ENCODE measurements at regions not wholly inside any gene's neighbourhood (a gene's known extent, or its start where the extent isn't known, plus 50 kb on each side); places are given as distances from the start of the nearest gene placed in this dataset.
"Not testable (repeated sequence)": the region's sequence is repeated elsewhere in the genome, so short reads cannot be mapped to it uniquely, and the experiment has no call there.

GRCh38 chr7:76937781-76938180 lies 94.4 kb downstream of the SPDYE17 start:
- not testable (repeated sequence) for H3K9ac ChIP-seq (ENCODE audit: low read depth, low read length); H3K27me3 ChIP-seq (ENCODE audit: control insufficient read depth, insufficient read depth, low read length); H3K36me3 ChIP-seq (ENCODE audit: control insufficient read depth, insufficient read depth, low read length); H3K4me1 ChIP-seq (ENCODE audit: control insufficient read depth, insufficient read depth, low read length); H3K4me3 ChIP-seq (ENCODE audit: low read depth, low read length); H3K9me3 ChIP-seq (ENCODE audit: control insufficient read depth, insufficient read depth, low read length)

GRCh38 chr7:76937330-76937729 lies 94.8 kb downstream of the SPDYE17 start:
- not testable (repeated sequence) for H3K36me3 ChIP-seq (ENCODE audit: control insufficient read depth, insufficient read depth, low read length); H3K4me3 ChIP-seq (ENCODE audit: low read depth, low read length); H3K9ac ChIP-seq (ENCODE audit: low read depth, low read length); H3K4me1 ChIP-seq (ENCODE audit: control insufficient read depth, insufficient read depth, low read length); H3K9me3 ChIP-seq (ENCODE audit: control insufficient read depth, insufficient read depth, low read length); H3K27me3 ChIP-seq (ENCODE audit: control insufficient read depth, insufficient read depth, low read length)

GRCh38 chr7:76936346-76936745 lies 95.8 kb downstream of the SPDYE17 start:
- not testable (repeated sequence) for H3K4me3 ChIP-seq (ENCODE audit: low read depth, low read length); H3K9me3 ChIP-seq (ENCODE audit: control insufficient read depth, insufficient read depth, low read length); H3K27me3 ChIP-seq (ENCODE audit: control insufficient read depth, insufficient read depth, low read length); H3K9ac ChIP-seq (ENCODE audit: low read depth, low read length); H3K4me1 ChIP-seq (ENCODE audit: control insufficient read depth, insufficient read depth, low read length); H3K36me3 ChIP-seq (ENCODE audit: control insufficient read depth, insufficient read depth, low read length)

- not testable (repeated sequence) for H3K9ac ChIP-seq (ENCODE audit: low read depth, low read length); H3K27me3 ChIP-seq (ENCODE audit: control insufficient read depth, insufficient read depth, low read length); H3K9me3 ChIP-seq (ENCODE audit: control insufficient read depth, insufficient read depth, low read length); H3K4me1 ChIP-seq (ENCODE audit: control insufficient read depth, insufficient read depth, low read length); H3K36me3 ChIP-seq (ENCODE audit: control insufficient read depth, insufficient read depth, low read length); H3K4me3 ChIP-seq (ENCODE audit: low read depth, low read length)
These were observed 97.5 kb downstream of the SPDYE17 start for GRCh38 chr7:76934711-76935110.

- not testable (repeated sequence) for H3K4me3 ChIP-seq (ENCODE audit: low read depth, low read length); H3K4me1 ChIP-seq (ENCODE audit: control insufficient read depth, insufficient read depth, low read length); H3K27me3 ChIP-seq (ENCODE audit: control insufficient read depth, insufficient read depth, low read length); H3K9me3 ChIP-seq (ENCODE audit: control insufficient read depth, insufficient read depth, low read length); H3K9ac ChIP-seq (ENCODE audit: low read depth, low read length); H3K36me3 ChIP-seq (ENCODE audit: control insufficient read depth, insufficient read depth, low read length)
These were observed 99.2 kb downstream of the SPDYE17 start for GRCh38 chr7:76932957-76933356.

GRCh38 chr7:76931441-76931840 lies 100.7 kb downstream of the SPDYE17 start:
- H3K9ac ChIP-seq (ENCODE audit: low read depth, low read length); H3K4me3 ChIP-seq (ENCODE audit: low read depth, low read length); H3K4me1 ChIP-seq (ENCODE audit: control insufficient read depth, insufficient read depth, low read length); H3K36me3 ChIP-seq (ENCODE audit: control insufficient read depth, insufficient read depth, low read length); H3K27me3 ChIP-seq (ENCODE audit: control insufficient read depth, insufficient read depth, low read length); H3K9me3 ChIP-seq (ENCODE audit: control insufficient read depth, insufficient read depth, low read length): not testable (repeated sequence)

- not testable (repeated sequence) for H3K9ac ChIP-seq (ENCODE audit: low read depth, low read length); H3K27me3 ChIP-seq (ENCODE audit: control insufficient read depth, insufficient read depth, low read length); H3K36me3 ChIP-seq (ENCODE audit: control insufficient read depth, insufficient read depth, low read length); H3K9me3 ChIP-seq (ENCODE audit: control insufficient read depth, insufficient read depth, low read length); H3K4me1 ChIP-seq (ENCODE audit: control insufficient read depth, insufficient read depth, low read length); H3K4me3 ChIP-seq (ENCODE audit: low read depth, low read length)
These were observed 101.7 kb downstream of the SPDYE17 start for GRCh38 chr7:76930416-76930815.

- not testable (repeated sequence) for H3K9me3 ChIP-seq (ENCODE audit: control insufficient read depth, insufficient read depth, low read length); H3K9ac ChIP-seq (ENCODE audit: low read depth, low read length); H3K27me3 ChIP-seq (ENCODE audit: control insufficient read depth, insufficient read depth, low read length); H3K4me3 ChIP-seq (ENCODE audit: low read depth, low read length); H3K36me3 ChIP-seq (ENCODE audit: control insufficient read depth, insufficient read depth, low read length); H3K4me1 ChIP-seq (ENCODE audit: control insufficient read depth, insufficient read depth, low read length)
These were observed 103.4 kb downstream of the SPDYE17 start for GRCh38 chr7:76928751-76929150.

- H3K36me3 ChIP-seq (ENCODE audit: control insufficient read depth, insufficient read depth, low read length); H3K27me3 ChIP-seq (ENCODE audit: control insufficient read depth, insufficient read depth, low read length); H3K4me1 ChIP-seq (ENCODE audit: control insufficient read depth, insufficient read depth, low read length); H3K4me3 ChIP-seq (ENCODE audit: low read depth, low read length); H3K9me3 ChIP-seq (ENCODE audit: control insufficient read depth, insufficient read depth, low read length); H3K9ac ChIP-seq (ENCODE audit: low read depth, low read length): not testable (repeated sequence)
These were observed 104.3 kb downstream of the SPDYE17 start for GRCh38 chr7:76927741-76928393.

- not testable (repeated sequence) for H3K36me3 ChIP-seq (ENCODE audit: control insufficient read depth, insufficient read depth, low read length); H3K9ac ChIP-seq (ENCODE audit: low read depth, low read length); H3K4me3 ChIP-seq (ENCODE audit: low read depth, low read length); H3K4me1 ChIP-seq (ENCODE audit: control insufficient read depth, insufficient read depth, low read length); H3K9me3 ChIP-seq (ENCODE audit: control insufficient read depth, insufficient read depth, low read length); H3K27me3 ChIP-seq (ENCODE audit: control insufficient read depth, insufficient read depth, low read length)
These were observed 105.7 kb downstream of the SPDYE17 start for GRCh38 chr7:76926416-76926815.

GRCh38 chr7:76924756-76925155 lies 107.4 kb downstream of the SPDYE17 start:
- not testable (repeated sequence) for H3K36me3 ChIP-seq (ENCODE audit: control insufficient read depth, insufficient read depth, low read length); H3K9me3 ChIP-seq (ENCODE audit: control insufficient read depth, insufficient read depth, low read length)

GRCh38 chr7:76918619-76919018 lies 113.5 kb downstream of the SPDYE17 start:
- H3K4me1 ChIP-seq (ENCODE audit: control insufficient read depth, insufficient read depth, low read length); H3K9ac ChIP-seq (ENCODE audit: low read depth, low read length); H3K9me3 ChIP-seq (ENCODE audit: control insufficient read depth, insufficient read depth, low read length); H3K36me3 ChIP-seq (ENCODE audit: control insufficient read depth, insufficient read depth, low read length); H3K4me3 ChIP-seq (ENCODE audit: low read depth, low read length); H3K27me3 ChIP-seq (ENCODE audit: control insufficient read depth, insufficient read depth, low read length): not testable (repeated sequence)

More at GRCh38 chr7:76924756-76925155, 107.4 kb downstream of the SPDYE17 start:
- H3K4me3 ChIP-seq (ENCODE audit: low read depth, low read length); H3K27me3 ChIP-seq (ENCODE audit: control insufficient read depth, insufficient read depth, low read length); H3K4me1 ChIP-seq (ENCODE audit: control insufficient read depth, insufficient read depth, low read length); H3K9ac ChIP-seq (ENCODE audit: low read depth, low read length): not testable (repeated sequence)

- H3K9me3 ChIP-seq (ENCODE audit: control insufficient read depth, insufficient read depth, low read length); H3K27me3 ChIP-seq (ENCODE audit: control insufficient read depth, insufficient read depth, low read length); H3K36me3 ChIP-seq (ENCODE audit: control insufficient read depth, insufficient read depth, low read length); H3K4me3 ChIP-seq (ENCODE audit: low read depth, low read length); H3K4me1 ChIP-seq (ENCODE audit: control insufficient read depth, insufficient read depth, low read length); H3K9ac ChIP-seq (ENCODE audit: low read depth, low read length): not testable (repeated sequence)
These were observed 117.8 kb downstream of the SPDYE17 start for GRCh38 chr7:76914361-76914760.

All from iPS-15b (cell line).